ENCODE measurements at regions not wholly inside any gene's neighbourhood (a gene's known extent, or its start where the extent isn't known, plus 50 kb on each side); places are given as distances from the start of the nearest gene placed in this dataset.

- intact Hi-C loops (cut with micrococcal nuclease): no loop called here
- no peak for DNase-seq
- ATAC-seq: no peak
Measured at GRCh38 chr3:101050046-101050445, 56.8 kb upstream of the ABI3BP start.

- ATAC-seq (no peak), DNase-seq (no peak)
- intact Hi-C loops (cut with micrococcal nuclease): no loop called here
Measured at GRCh38 chr3:101049532-101049931, 56.3 kb upstream of the ABI3BP start.

GRCh38 chr3:101043687-101044078 is 50.5 kb upstream of the ABI3BP start:
- ATAC-seq (no peak), DNase-seq (no peak)
- intact Hi-C loops (cut with micrococcal nuclease): no loop called here

- DNase-seq (no peak), ATAC-seq (no peak)
- intact Hi-C loops (cut with micrococcal nuclease): no loop called here
Measured at GRCh38 chr3:101042996-101043686, 49.9 kb upstream of the ABI3BP start.
